T-cell (primary cell): ENCODE measurements at regions not wholly inside any gene's neighbourhood (a gene's known extent, or its start where the extent isn't known, plus 50 kb on each side); places are given as distances from the start of the nearest gene placed in this dataset.

Experiments
- ATAC-seq, 4 experiments: fragments of 200-7000 bp in 3 of 4; fragments of 150-1000 bp in 1 of 4; cut with Tn5 transposase; replicated peaks in 1 of 4; 1 replicate in 3 of 4; 2 replicates in 1 of 4; pipeline ENCODE4 v1.10.0; 2021; ENCODE audit warnings: moderate library complexity in 3 of 4, mild to moderate bottlenecking in 2 of 4, moderate number of reproducible peaks in 1 of 4
- CTCF ChIA-PET, 2 donors: fragments of 300-600 bp; sonication (Branson Sonifier 250); formaldehyde crosslinking; loops; one replicate each; lab custom pipeline; 2022; ENCODE audit warnings: antibody characterized with exemption in 2 of 2; lab: Charles Lee
- POLR2A ChIA-PET, 2 donors: fragments of 300-600 bp; sonication (Branson Sonifier 250); formaldehyde crosslinking; loops; one replicate each; lab custom pipeline; 2022; ENCODE audit warnings: antibody characterized with exemption in 2 of 2; lab: Charles Lee
- DNase-seq, 35 experiments: peaks; one replicate each; pipeline versions ENCODE4 v3.0.0 to v3.0.0-alpha.2; 2013 to 2023
- H3K27ac ChIP-seq: one replicate; pipeline ENCODE4 v1.5.1; 2013; ENCODE audit warnings: low read length
- H3K27me3 ChIP-seq, 2 experiments: replicated peaks in 1 of 2; 1 replicate in 1 of 2; 2 replicates in 1 of 2; pipeline versions ENCODE4 v1.6.1 to v1.7.0; 2013; ENCODE audit warnings: low read length in 1 of 2, mixed read lengths in 1 of 2; ENCODE audit not compliant: control insufficient read depth in 2 of 2, insufficient read depth in 2 of 2; ENCODE audit errors: extremely low read depth in 1 of 2
- H3K36me3 ChIP-seq, 2 donors: 1 replicate in 1 of 2; 2 replicates in 1 of 2; pipeline versions ENCODE4 v1.6.1 to v1.7.0; 2013; ENCODE audit warnings: low read length in 1 of 2; ENCODE audit not compliant: control insufficient read depth in 2 of 2, insufficient read depth in 1 of 2; ENCODE audit errors: extremely low read depth in 1 of 2
- H3K4me1 ChIP-seq, 2 experiments: 1 replicate in 1 of 2; 2 replicates in 1 of 2; pipeline versions ENCODE4 v1.6.1 to v1.7.0; 2013; ENCODE audit warnings: low read length in 2 of 2, mixed read lengths in 1 of 2; ENCODE audit not compliant: insufficient read depth in 2 of 2, control insufficient read depth in 1 of 2; ENCODE audit errors: extremely low read depth in 1 of 2
- H3K4me3 ChIP-seq, 2 donors: 1 replicate in 1 of 2; 2 replicates in 1 of 2; pipeline versions ENCODE4 v1.5.1 to v1.7.0; 2013; ENCODE audit warnings: mild to moderate bottlenecking in 2 of 2, low read length in 1 of 2, moderate library complexity in 1 of 2; ENCODE audit not compliant: control insufficient read depth in 1 of 2; ENCODE audit errors: extremely low read depth in 1 of 2
- H3K9me3 ChIP-seq: 2 replicates; pipeline ENCODE4 v1.7.0; 2013
- H3K27ac Mint-ChIP-seq, 2 donors: one replicate each; pipeline ENCODE4 v1.8.0; 2020 to 2021; ENCODE audit warnings: mild to moderate bottlenecking in 2 of 2, mixed read lengths in 2 of 2
- H3K27me3 Mint-ChIP-seq, 2 donors: one replicate each; pipeline ENCODE4 v1.8.0; 2021 to 2022; ENCODE audit warnings: mixed read lengths in 2 of 2
- H3K36me3 Mint-ChIP-seq: one replicate; pipeline ENCODE4 v1.8.0; 2021; ENCODE audit warnings: mixed read lengths
- H3K4me1 Mint-ChIP-seq, 3 donors: one replicate each; pipeline ENCODE4 v1.8.0; 2020 to 2022; ENCODE audit warnings: mixed read lengths in 3 of 3, mild to moderate bottlenecking in 1 of 3
- H3K4me3 Mint-ChIP-seq, 3 donors: one replicate each; pipeline ENCODE4 v1.8.0; 2020 to 2022; ENCODE audit warnings: mild to moderate bottlenecking in 3 of 3, mixed read lengths in 3 of 3, moderate library complexity in 3 of 3
- H3K9me3 Mint-ChIP-seq, 3 donors: one replicate each; pipeline ENCODE4 v1.8.0; 2020 to 2022; ENCODE audit warnings: mixed read lengths in 3 of 3
- WGBS: methylation state at CpG from one replicate; pipeline ENCODE4 v1.1.5; 2013; ENCODE audit warnings: missing lambda C conversion rate; ENCODE audit not compliant: insufficient coverage; 5-methylcytosine and 5-hydroxymethylcytosine counted together

GRCh38 chr17:63138713-63139112 lies 172.7 kb downstream of the TANC2 start:
- CTCF ChIA-PET = no interaction called here
- H3K27ac ChIP-seq = no peak overlapping the region
- no peaks in the 10 kb centered on the region for H3K36me3 Mint-ChIP-seq
- H3K36me3 ChIP-seq = no peaks in the 10 kb centered on the region
- ATAC-seq (no peak), DNase-seq (no peak)
- no peaks in the 10 kb centered on the region for H3K27me3 ChIP-seq
- no peaks in the 10 kb centered on the region for H3K9me3 Mint-ChIP-seq
- no CpG with 5 or more reads among the region's 3 CpGs for WGBS
- H3K4me3 Mint-ChIP-seq = no peak overlapping the region
- no peaks in the 10 kb centered on the region for H3K27me3 Mint-ChIP-seq
- no peaks in the 10 kb centered on the region for H3K4me1 ChIP-seq
- H3K4me3 ChIP-seq = no peak overlapping the region
- no peak overlapping the region for H3K27ac Mint-ChIP-seq
- H3K9me3 ChIP-seq = no peaks in the 10 kb centered on the region
- POLR2A ChIA-PET = no interaction called here
- peaks cover 4 to 5% (median 5%) of the 10 kb centered on the region in 3 donors for H3K4me1 Mint-ChIP-seq

DNA sequence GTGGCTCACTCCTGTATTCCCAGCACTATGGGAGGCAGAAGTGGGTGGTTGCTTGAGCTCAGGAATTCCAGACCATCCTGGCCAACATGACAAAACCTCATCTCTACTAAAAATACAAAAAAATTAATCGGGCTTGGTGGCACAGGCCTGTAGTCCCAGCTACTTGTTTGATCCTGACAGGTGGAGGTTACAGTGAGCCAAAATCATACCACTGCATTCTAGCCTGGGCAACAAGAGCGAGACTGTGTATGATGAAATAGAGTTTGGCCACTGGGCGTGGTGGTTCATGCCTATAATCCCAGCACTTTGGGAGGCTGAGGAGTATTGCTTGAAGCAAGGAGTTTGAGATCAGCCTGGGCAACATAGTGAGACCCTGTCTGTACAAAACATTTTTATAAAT lies 173.3 kb downstream of the TANC2 start:
- Histone ChIP-seq H3K9me3 (no peaks in the 10 kb centered on the region), H3K27ac (no peak overlapping the region), H3K4me1 (no peaks in the 10 kb centered on the region), H3K36me3 (no peaks in the 10 kb centered on the region), H3K27me3 (no peaks in the 10 kb centered on the region), H3K4me3 (no peak overlapping the region)
- Mint-ChIP-seq H3K36me3 (peaks cover 1% of the 10 kb centered on the region), H3K4me3 (no peak overlapping the region), H3K27me3 (no peaks in the 10 kb centered on the region), H3K9me3 (no peaks in the 10 kb centered on the region), H3K4me1 (peaks cover 4 to 5% (median 5%) of the 10 kb centered on the region in 3 donors), H3K27ac (no peak overlapping the region)
- ChIA-PET CTCF (no interaction called here), POLR2A (interaction anchor here in 1 of 2 donors (0.6 kb wide), 1 partner anchor 27 kb away, joined by 3 read pairs; no protein-coding TSS in a partner anchor)
- WGBS = no CpG with 5 or more reads among the region's 3 CpGs
- ATAC-seq (no peak), DNase-seq (no peak)

- ATAC-seq (no peak), DNase-seq (peak in 2 of 35 experiments; percentile 3 to 15)
- Mint-ChIP-seq H3K27ac (no peak overlapping the region), H3K9me3 (no peaks in the 10 kb centered on the region), H3K4me1 (peaks cover 5 to 7% (median 5%) of the 10 kb centered on the region in 3 donors), H3K36me3 (peaks cover 3% of the 10 kb centered on the region), H3K4me3 (no peak overlapping the region), H3K27me3 (no peaks in the 10 kb centered on the region)
- ChIA-PET CTCF (no interaction called here), POLR2A (no interaction called here)
- Histone ChIP-seq H3K27me3 (no peaks in the 10 kb centered on the region), H3K36me3 (no peaks in the 10 kb centered on the region), H3K27ac (no peak overlapping the region), H3K4me3 (no peak overlapping the region), H3K4me1 (no peaks in the 10 kb centered on the region), H3K9me3 (no peaks in the 10 kb centered on the region)
- WGBS = no CpG with 5 or more reads among the region's 1 CpG
Measured at GRCh38 chr17:63140255-63140654, 174.2 kb downstream of the TANC2 start.

GRCh38 chr17:63142836-63143235 lies 176.8 kb downstream of the TANC2 start:
- DNase-seq (no peak), ATAC-seq (no peak)
- H3K4me3 ChIP-seq = no peak overlapping the region
- Mint-ChIP-seq H3K4me1 (peaks cover 5 to 7% (median 5%) of the 10 kb centered on the region in 3 donors), H3K36me3 (peaks cover 3% of the 10 kb centered on the region), H3K4me3 (no peak overlapping the region), H3K27me3 (no peaks in the 10 kb centered on the region), H3K27ac (no peak overlapping the region), H3K9me3 (no peaks in the 10 kb centered on the region)
- H3K4me1 ChIP-seq = no peaks in the 10 kb centered on the region
- CTCF ChIA-PET = no interaction called here
- H3K36me3 ChIP-seq = peaks cover 0 to 5% of the 10 kb centered on the region in 2 donors
- POLR2A ChIA-PET = no interaction called here
- no peaks in the 10 kb centered on the region for H3K27me3 ChIP-seq
- no CpG with 5 or more reads among the region's 1 CpG for WGBS
- no peak overlapping the region for H3K27ac ChIP-seq
- no peaks in the 10 kb centered on the region for H3K9me3 ChIP-seq

GRCh38 chr17:63150490-63150889 lies 184.5 kb downstream of the TANC2 start:
- Mint-ChIP-seq H3K27ac (no peak overlapping the region), H3K27me3 (no peaks in the 10 kb centered on the region), H3K4me1 (peaks cover 0 to 2% (median 0%) of the 10 kb centered on the region in 3 donors), H3K9me3 (no peaks in the 10 kb centered on the region), H3K4me3 (no peak overlapping the region), H3K36me3 (peaks cover 6% of the 10 kb centered on the region)
- ATAC-seq (no peak), DNase-seq (no peak)
- ChIA-PET POLR2A (no interaction called here), CTCF (interaction anchor here in 1 of 2 donors (0.7 kb wide), 1 partner anchor 36 kb away, joined by 8 read pairs; no protein-coding TSS in a partner anchor)
- Histone ChIP-seq H3K4me3 (no peak overlapping the region), H3K9me3 (no peaks in the 10 kb centered on the region), H3K36me3 (peaks cover 0 to 5% of the 10 kb centered on the region in 2 donors), H3K27ac (no peak overlapping the region), H3K4me1 (no peaks in the 10 kb centered on the region), H3K27me3 (no peaks in the 10 kb centered on the region)
- WGBS = no CpG with 5 or more reads among the region's 1 CpG

DNA sequence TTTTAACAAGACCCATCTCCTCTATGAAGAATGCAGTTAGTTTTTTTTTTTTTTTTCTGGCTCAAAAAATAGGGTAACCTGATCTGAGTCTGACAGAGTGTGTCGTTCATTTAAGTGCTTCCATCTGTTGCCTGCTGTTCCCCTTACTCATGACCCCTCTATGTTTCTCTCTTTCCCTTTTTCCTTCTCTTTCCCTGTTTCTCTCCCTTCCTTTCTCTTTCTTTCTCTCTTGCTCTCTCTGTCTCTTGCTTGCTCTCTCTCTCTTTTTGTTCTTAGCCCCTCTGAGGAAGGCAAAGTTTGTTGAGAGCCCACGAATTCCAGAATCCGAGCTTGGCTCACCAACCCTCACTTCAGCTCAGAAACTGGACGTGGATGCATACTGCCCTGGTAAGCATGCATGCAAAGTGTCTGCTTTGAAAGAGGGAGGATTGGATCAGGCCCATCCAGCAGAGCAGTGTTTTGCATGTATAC lies 185.0 kb downstream of the TANC2 start:
- ChIA-PET POLR2A (no interaction called here), CTCF (interaction anchor here in 1 of 2 donors (0.7 kb wide), 1 partner anchor 36 kb away, joined by 8 read pairs; no protein-coding TSS in a partner anchor)
- Mint-ChIP-seq H3K27me3 (no peaks in the 10 kb centered on the region), H3K36me3 (peaks cover 6% of the 10 kb centered on the region), H3K4me3 (no peak overlapping the region), H3K27ac (no peak overlapping the region), H3K4me1 (peaks cover 0 to 2% (median 1%) of the 10 kb centered on the region in 3 donors), H3K9me3 (no peaks in the 10 kb centered on the region)
- no peaks in the 10 kb centered on the region for H3K4me1 ChIP-seq
- no peaks in the 10 kb centered on the region for H3K27me3 ChIP-seq
- H3K36me3 ChIP-seq = peaks cover 0 to 5% of the 10 kb centered on the region in 2 donors
- H3K4me3 ChIP-seq = no peak overlapping the region
- no peak overlapping the region for H3K27ac ChIP-seq
- ATAC-seq (no peak), DNase-seq (no peak)
- no peaks in the 10 kb centered on the region for H3K9me3 ChIP-seq
- WGBS = 93% methylated on average over 3 of the region's 4 CpGs
